Calu3 (cell line): ENCODE measurements at regions not wholly inside any gene's neighbourhood (a gene's known extent, or its start where the extent isn't known, plus 50 kb on each side); places are given as distances from the start of the nearest gene placed in this dataset.
"Not testable (repeated sequence)": the region's sequence is repeated elsewhere in the genome, so short reads cannot be mapped to it uniquely, and the experiment has no call there.

Source experiments
- BruUV-seq: library from RNA; stranded (reverse); fragments of 400-500 nt; replicated peaks from 2 replicates; lab custom pipeline; 2021; lab: Mats Ljungman, UMichigan
- CTCF ChIA-PET: fragments of 300-600 bp; sonication (Branson Sonifier 250); formaldehyde crosslinking; loops from one replicate; lab custom pipeline; 2022; ENCODE audit warnings: antibody characterized with exemption; lab: Charles Lee
- DNase-seq: peaks from one replicate; pipeline ENCODE4 v3.0.0; 2022
- H3K27ac Mint-ChIP-seq: one replicate; pipeline ENCODE4 v1.8.0; 2022; ENCODE audit warnings: mixed read lengths; ENCODE audit not compliant: unreplicated experiment
- H3K27me3 Mint-ChIP-seq: one replicate; pipeline ENCODE4 v1.8.0; 2022; ENCODE audit warnings: mixed read lengths; ENCODE audit not compliant: unreplicated experiment
- H3K36me3 Mint-ChIP-seq: one replicate; pipeline ENCODE4 v1.8.0; 2022; ENCODE audit warnings: mild to moderate bottlenecking, moderate library complexity, mixed read lengths; ENCODE audit not compliant: insufficient read depth, unreplicated experiment
- H3K4me1 Mint-ChIP-seq: one replicate; pipeline ENCODE4 v1.8.0; 2022; ENCODE audit warnings: mild to moderate bottlenecking, low read depth, mixed read lengths; ENCODE audit not compliant: unreplicated experiment
- H3K4me3 Mint-ChIP-seq: one replicate; pipeline ENCODE4 v1.8.0; 2022; ENCODE audit warnings: mild to moderate bottlenecking, low read depth, moderate library complexity, mixed read lengths; ENCODE audit not compliant: unreplicated experiment
- H3K9me3 Mint-ChIP-seq: one replicate; pipeline ENCODE4 v1.8.0; 2022; ENCODE audit warnings: low read depth, mixed read lengths; ENCODE audit not compliant: unreplicated experiment
- intact Hi-C: fragments of 100-400 bp; cut with micrococcal nuclease; formaldehyde crosslinking; loops from one replicate; pipeline ENCODE4 v1.10.0; 2022; ENCODE audit not compliant: unreplicated experiment

DNA sequence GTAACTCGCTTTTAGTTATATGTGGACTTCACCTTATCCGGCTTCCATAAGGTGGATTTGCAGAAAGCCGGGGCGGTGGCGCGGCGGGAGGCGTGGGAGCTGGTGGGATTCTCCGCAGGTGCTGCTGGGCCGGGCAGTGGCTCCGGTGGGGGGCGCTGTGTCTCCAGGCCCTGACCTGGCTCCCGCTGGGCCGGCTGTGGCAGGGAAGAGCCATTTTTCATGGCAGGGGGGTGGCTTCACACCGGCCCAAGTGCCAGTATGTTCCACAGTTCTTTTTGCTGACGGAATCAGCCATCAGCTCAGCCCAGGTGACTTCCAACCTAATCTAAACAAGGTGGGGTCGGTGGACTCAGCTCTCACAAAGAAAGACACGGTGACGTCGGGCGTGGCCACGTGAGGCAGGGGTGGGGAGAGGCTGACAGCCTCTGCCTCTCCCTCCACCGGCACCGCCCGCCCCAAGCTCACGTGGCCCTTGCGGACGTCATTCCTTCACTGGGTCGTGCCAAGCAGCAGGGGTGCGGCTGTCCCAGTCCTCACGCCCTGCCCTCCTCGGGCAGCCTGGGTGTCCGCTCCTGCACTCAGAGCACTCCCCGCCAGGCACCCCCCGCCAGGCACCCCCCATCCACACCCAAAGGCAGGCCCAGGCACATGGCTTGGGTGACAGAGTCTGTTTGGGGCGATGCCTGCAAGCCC lies 4429.9 kb upstream of the TPTE start:
- not testable (repeated sequence) for H3K36me3 Mint-ChIP-seq, DNase-seq

DNA sequence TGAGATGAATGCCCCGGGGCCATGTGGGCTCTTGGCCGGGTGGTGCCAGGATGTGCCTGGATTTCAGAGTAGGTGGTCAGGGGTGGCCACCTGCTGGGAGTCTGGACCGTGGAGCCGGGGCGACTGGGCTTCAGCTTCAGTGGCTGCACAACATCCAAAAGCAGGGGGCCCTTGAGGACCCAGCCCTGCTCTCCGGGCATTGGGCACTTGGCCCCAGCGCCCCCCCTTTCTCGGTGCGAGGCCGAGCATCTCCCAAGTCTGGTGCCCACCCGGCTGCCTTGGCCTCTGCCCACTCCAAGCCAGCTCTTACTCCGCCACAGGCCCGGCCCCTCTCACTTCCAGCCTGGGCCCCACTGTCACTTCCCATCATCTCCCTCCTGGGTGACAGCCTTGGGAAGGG lies 4429.0 kb upstream of the TPTE start:
- CTCF ChIA-PET, H3K4me3 Mint-ChIP-seq: not testable (repeated sequence)

More for the DNA sequence above, 4429.9 kb upstream of the TPTE start:
- BruUV-seq, H3K27me3 Mint-ChIP-seq, CTCF ChIA-PET, H3K9me3 Mint-ChIP-seq, H3K4me3 Mint-ChIP-seq, H3K27ac Mint-ChIP-seq, H3K4me1 Mint-ChIP-seq, intact Hi-C loops: not testable (repeated sequence)

DNA sequence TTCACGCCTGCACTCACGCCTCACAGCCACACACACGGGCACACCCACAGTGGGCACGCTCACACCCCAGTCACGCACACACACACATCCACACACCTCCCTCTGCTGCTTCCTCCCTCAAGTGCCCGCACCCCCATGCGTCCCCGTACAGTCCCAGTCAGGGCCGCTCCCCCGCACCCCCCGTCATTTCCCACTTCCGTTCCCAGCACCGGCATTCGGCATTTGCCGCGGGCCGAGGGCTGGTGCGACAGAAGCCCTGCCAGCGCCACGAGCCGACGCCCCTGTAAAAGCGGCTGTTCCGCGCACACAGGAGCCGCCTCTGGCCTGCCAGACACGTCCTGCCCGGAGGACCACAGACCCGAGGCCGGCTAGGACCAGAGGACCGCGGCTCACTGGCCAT lies 4428.0 kb upstream of the TPTE start:
- peaks cover 12% of the 10 kb centered on the region for H3K4me1 Mint-ChIP-seq
- H3K36me3 Mint-ChIP-seq, H3K27me3 Mint-ChIP-seq, CTCF ChIA-PET, H3K27ac Mint-ChIP-seq, intact Hi-C loops, H3K9me3 Mint-ChIP-seq, DNase-seq, BruUV-seq, H3K4me3 Mint-ChIP-seq: not testable (repeated sequence)

More for the DNA sequence above, 4429.0 kb upstream of the TPTE start:
- H3K9me3 Mint-ChIP-seq, intact Hi-C loops, H3K4me1 Mint-ChIP-seq, H3K27ac Mint-ChIP-seq, DNase-seq, BruUV-seq, H3K36me3 Mint-ChIP-seq, H3K27me3 Mint-ChIP-seq: not testable (repeated sequence)

DNA sequence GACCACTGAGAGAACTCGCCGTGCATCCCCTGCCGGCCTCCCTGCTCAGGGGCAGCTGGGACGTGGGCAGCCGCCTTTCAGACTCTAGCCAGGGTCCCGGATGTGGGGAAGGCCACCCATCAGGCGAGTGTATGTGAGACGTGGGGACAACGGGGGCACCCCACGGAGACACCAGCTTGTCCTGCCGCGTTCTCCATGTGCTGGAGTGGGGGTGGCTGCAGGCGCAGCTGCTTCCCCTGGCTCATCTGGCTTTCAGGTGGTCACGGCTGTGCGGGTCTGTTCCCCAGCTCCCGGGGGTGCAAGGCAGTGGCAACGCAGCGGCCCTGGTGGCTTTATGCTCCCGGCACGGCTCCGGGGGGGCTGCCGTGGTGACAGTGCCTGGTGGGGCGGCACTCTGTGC lies 4427.5 kb upstream of the TPTE start:
- H3K27ac Mint-ChIP-seq, DNase-seq, intact Hi-C loops, H3K36me3 Mint-ChIP-seq, H3K27me3 Mint-ChIP-seq, CTCF ChIA-PET, H3K4me3 Mint-ChIP-seq, H3K9me3 Mint-ChIP-seq, BruUV-seq: not testable (repeated sequence)
- H3K4me1 Mint-ChIP-seq, result peaks cover 12% of the 10 kb centered on the region

DNA sequence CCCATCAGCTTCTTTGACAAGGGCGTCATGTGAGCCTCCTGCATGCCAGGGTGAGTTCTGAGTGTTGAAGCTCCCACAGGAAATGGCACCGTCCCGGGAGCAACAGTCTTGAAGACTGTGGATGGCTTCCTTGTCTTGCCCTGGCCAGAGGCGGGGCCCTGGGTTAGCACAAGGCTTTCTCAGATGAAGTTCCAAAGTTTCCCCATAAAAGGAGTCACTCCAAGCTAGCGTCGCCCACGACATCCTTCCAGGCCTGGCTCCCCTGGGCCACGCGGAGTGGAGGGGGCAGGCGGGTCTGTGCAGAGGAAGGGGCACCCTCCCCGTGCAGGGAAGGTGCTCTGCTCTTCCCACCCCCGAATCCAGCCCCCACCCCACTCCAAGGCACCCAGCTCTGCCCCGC lies 4426.1 kb upstream of the TPTE start:
- H3K9me3 Mint-ChIP-seq, H3K27ac Mint-ChIP-seq, DNase-seq, H3K36me3 Mint-ChIP-seq, H3K4me3 Mint-ChIP-seq, BruUV-seq, intact Hi-C loops, H3K27me3 Mint-ChIP-seq, CTCF ChIA-PET: not testable (repeated sequence)
- H3K4me1 Mint-ChIP-seq, result peaks cover 12% of the 10 kb centered on the region

DNA sequence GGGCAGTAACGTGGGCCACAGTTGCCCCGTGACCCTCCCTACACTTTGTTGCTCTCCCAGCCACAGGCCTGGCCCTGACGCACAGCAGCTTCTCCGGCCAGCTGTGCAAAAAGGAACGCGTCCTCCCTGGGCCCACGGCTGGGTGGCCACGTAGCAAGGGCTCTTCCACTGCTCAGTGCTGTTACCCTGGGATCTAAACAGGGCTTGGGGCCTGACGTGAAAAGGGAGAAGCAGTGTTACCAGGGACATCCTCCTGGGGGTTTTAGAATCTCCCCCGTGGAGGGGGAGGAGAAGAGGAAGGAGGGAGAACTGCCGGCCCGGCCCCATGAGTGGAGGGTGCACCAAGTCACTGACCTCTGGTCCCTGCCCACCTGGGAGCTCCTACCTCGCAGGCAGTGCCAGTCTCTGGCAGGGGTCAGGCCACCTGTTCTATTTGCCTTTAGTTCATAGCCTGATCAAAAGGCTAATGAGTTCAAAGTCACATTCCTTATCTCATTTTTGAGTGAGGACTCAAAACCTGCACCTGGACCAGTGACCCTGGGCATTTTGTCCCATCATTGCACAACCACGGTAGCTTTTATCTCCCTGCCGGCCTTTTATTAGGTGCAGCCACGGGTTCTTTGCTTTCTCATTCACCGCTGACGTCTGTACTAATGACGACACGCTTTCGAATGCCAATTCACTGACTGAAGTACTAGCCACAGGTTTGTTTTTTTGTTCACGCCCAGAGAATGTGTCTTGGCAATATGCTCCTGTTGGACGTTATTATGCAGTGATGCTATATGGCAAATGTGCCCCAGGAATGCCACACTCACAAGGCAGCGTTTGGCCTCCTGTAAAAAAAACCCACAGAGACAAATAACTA lies 4424.6 kb upstream of the TPTE start:
- H3K9me3 Mint-ChIP-seq, H3K27me3 Mint-ChIP-seq, intact Hi-C loops, CTCF ChIA-PET, DNase-seq, H3K4me3 Mint-ChIP-seq, H3K27ac Mint-ChIP-seq, H3K36me3 Mint-ChIP-seq: not testable (repeated sequence)
- peaks cover 12% of the 10 kb centered on the region for H3K4me1 Mint-ChIP-seq
- BruUV-seq, result TSS peak; percentile 63

DNA sequence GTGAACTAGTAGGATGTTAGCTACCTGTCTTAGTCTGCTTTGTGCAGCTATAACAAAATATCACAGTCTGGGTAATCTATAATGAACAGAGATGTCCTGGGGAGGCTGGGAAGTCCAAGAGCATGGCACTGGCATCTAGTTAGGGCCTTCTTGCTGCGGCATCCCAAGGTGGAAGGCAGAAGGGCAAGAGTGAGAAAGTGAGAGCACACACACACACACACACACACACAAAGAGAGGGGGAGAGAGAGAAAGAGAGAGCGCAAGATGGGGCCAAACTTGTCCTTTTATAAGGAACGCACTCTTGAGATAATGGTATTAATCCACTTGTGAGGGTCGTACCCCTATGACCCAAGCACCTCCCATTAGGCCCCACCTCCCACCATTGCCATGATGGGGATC lies 4423.6 kb upstream of the TPTE start:
- CTCF ChIA-PET, DNase-seq, H3K36me3 Mint-ChIP-seq, H3K4me3 Mint-ChIP-seq, H3K27me3 Mint-ChIP-seq, H3K9me3 Mint-ChIP-seq, BruUV-seq, H3K27ac Mint-ChIP-seq, intact Hi-C loops: not testable (repeated sequence)
- H3K4me1 Mint-ChIP-seq, result peaks cover 12% of the 10 kb centered on the region

DNA sequence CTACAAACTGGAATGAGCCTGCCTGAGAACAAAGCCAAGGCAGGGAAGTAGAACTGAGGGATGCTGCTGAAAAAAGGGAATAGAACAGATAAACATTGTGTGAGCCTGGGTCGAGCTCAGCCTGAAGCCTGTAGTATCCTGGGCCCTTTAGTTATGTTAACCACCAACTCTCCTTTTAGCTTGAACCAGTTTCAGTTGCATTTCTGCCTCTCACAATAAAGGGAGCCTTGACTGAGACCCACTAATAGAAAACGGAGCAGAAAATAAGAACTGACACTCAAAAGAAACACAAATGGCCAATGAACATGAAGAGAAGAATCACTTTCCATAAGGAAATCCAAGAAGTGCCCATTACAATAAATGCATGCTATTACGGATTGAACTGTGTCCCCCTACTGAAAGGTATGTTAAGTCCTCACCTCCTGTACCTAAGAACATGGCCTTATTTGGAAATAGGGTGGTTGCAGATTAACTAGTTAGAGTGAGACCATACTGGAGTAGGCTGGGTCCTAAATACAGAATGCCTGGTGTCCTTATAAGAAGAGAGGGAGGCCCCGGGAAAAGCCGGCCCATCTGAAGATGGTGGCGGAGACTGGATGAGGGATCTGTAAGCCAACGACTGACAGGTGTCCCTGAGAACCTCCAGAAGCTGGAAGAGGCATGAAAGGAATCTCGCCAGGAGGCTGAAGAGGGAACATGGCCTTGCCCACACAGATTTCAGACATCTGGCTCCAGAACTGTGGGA lies 4423.0 kb upstream of the TPTE start:
- TSS peak; percentile 71 for BruUV-seq
- H3K9me3 Mint-ChIP-seq, CTCF ChIA-PET, H3K4me3 Mint-ChIP-seq, H3K36me3 Mint-ChIP-seq, H3K27me3 Mint-ChIP-seq, intact Hi-C loops: not testable (repeated sequence)
- peak overlapping the region; percentile 75 for H3K27ac Mint-ChIP-seq
- peak; percentile 19 for DNase-seq
- H3K4me1 Mint-ChIP-seq, result peaks cover 12% of the 10 kb centered on the region

DNA sequence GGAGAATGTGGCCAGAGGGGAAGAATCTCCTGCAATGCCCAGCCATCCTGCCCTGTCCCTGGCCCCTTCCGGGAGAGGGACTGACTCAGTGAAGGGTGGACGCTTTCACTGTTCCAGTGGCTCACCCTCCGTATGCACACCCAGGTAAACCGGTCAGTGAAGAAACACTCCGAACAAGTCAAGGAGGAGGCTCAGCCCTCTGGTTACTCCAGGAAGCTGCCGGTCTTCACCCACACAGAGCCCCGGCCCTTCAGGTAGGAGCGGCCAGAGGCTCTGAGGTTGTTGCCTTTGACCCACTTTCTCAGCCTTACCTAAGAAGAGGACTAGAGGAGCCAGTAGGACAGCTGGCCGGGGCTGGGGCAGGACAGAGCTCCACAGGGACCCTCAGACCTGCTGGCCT lies 4419.8 kb upstream of the TPTE start:
- peaks cover 12% of the 10 kb centered on the region for H3K4me1 Mint-ChIP-seq
- H3K36me3 Mint-ChIP-seq, H3K4me3 Mint-ChIP-seq, intact Hi-C loops, H3K9me3 Mint-ChIP-seq, H3K27ac Mint-ChIP-seq, BruUV-seq, H3K27me3 Mint-ChIP-seq, CTCF ChIA-PET, DNase-seq: not testable (repeated sequence)
